GM12864 (cell line): ENCODE measurements at regions not wholly inside any gene's neighbourhood (a gene's known extent, or its start where the extent isn't known, plus 50 kb on each side); places are given as distances from the start of the nearest gene placed in this dataset.

ENCODE experiments used
- DNase-seq: peaks from one replicate; pipeline ENCODE4 v3.0.0-alpha.2; 2011; ENCODE audit warnings: low read depth
- H3K4me3 ChIP-seq: 2 replicates; pipeline ENCODE4 v1.5.1; 2011; ENCODE audit warnings: mild to moderate bottlenecking, low read depth, low read length, control low read depth
- CTCF ChIP-seq: IDR thresholded peaks from 2 replicates; pipeline ENCODE4 v1.5.1; 2011; ENCODE audit warnings: low read depth, mild to moderate bottlenecking, moderate library complexity, low read length, control low read depth, inconsistent platforms; ENCODE audit errors: missing control alignments

GRCh38 chr3:30550246-30550645, 56.2 kb upstream of the TGFBR2 start:
- no peak overlapping the region for H3K4me3 ChIP-seq
- no peak for TF ChIP-seq CTCF
- no peak for DNase-seq

GRCh38 chr3:30551266-30551665, 55.1 kb upstream of the TGFBR2 start:
- no peak overlapping the region for H3K4me3 ChIP-seq
- no peak for DNase-seq
- TF ChIP-seq CTCF: no peak

- no peak overlapping the region for H3K4me3 ChIP-seq
- DNase-seq: no peak
- TF ChIP-seq CTCF: no peak
Measured at GRCh38 chr3:30551927-30552326, 54.5 kb upstream of the TGFBR2 start.

GRCh38 chr3:30553641-30554316, 52.6 kb upstream of the TGFBR2 start:
- no peak for TF ChIP-seq CTCF
- DNase-seq: no peak
- H3K4me3 ChIP-seq: no peak overlapping the region

GRCh38 chr3:30554317-30554690, 52.1 kb upstream of the TGFBR2 start:
- no peak for TF ChIP-seq CTCF
- no peak overlapping the region for H3K4me3 ChIP-seq
- DNase-seq: no peak

- DNase-seq: no peak
- no peak for TF ChIP-seq CTCF
- no peak overlapping the region for H3K4me3 ChIP-seq
Measured at GRCh38 chr3:30555968-30556367, 50.4 kb upstream of the TGFBR2 start.
